ENCODE measurements at regions not wholly inside any gene's neighbourhood (a gene's known extent, or its start where the extent isn't known, plus 50 kb on each side); places are given as distances from the start of the nearest gene placed in this dataset.

- H3K9me3 Mint-ChIP-seq = peaks cover 24% of the 10 kb centered on the region
- H3K27me3 Mint-ChIP-seq = no peaks in the 10 kb centered on the region
- H3K4me3 Mint-ChIP-seq = no peak overlapping the region
- no peak for ATAC-seq
- peaks cover 4% of the 10 kb centered on the region for H3K36me3 Mint-ChIP-seq (ENCODE audit: low read depth)
- TF ChIP-seq CTCF (IDR thresholded peaks at IDR 0.05) = no peak
- DNase-seq = no peak
- no peak overlapping the region for H3K27ac Mint-ChIP-seq
- POLR2A ChIA-PET = no interaction called here
- H3K4me1 Mint-ChIP-seq (ENCODE audit: low read depth) = no peaks in the 10 kb centered on the region
- CTCF ChIA-PET = no interaction called here
- intact Hi-C loops (cut with micrococcal nuclease) = no loop called here
Measured at GRCh38 chr2:37790462-37790861, 119.0 kb upstream of the CDC42EP3 start.

GRCh38 chr2:37792366-37792765 is 120.9 kb upstream of the CDC42EP3 start:
- ATAC-seq = no peak
- Mint-ChIP-seq H3K4me1 (ENCODE audit: low read depth) (peaks cover 3% of the 10 kb centered on the region), H3K27me3 (no peaks in the 10 kb centered on the region), H3K27ac (no peak overlapping the region), H3K4me3 (no peak overlapping the region), H3K36me3 (ENCODE audit: low read depth) (peaks cover 4% of the 10 kb centered on the region), H3K9me3 (peaks cover 20% of the 10 kb centered on the region)
- intact Hi-C loops (cut with micrococcal nuclease) = no loop called here
- TF ChIP-seq CTCF (IDR thresholded peaks at IDR 0.05) = no peak
- CTCF ChIA-PET = interaction anchor here (1.0 to 1.6 kb wide), 2 partner anchors 85 to 396 kb away, joined by 3 to 4 read pairs; no protein-coding TSS in a partner anchor
- POLR2A ChIA-PET = no interaction called here
- DNase-seq = no peak

GRCh38 chr2:37793004-37793403 is 121.6 kb upstream of the CDC42EP3 start:
- H3K4me3 Mint-ChIP-seq = no peak overlapping the region
- no peaks in the 10 kb centered on the region for H3K27me3 Mint-ChIP-seq
- ATAC-seq (no peak), DNase-seq (no peak)
- intact Hi-C loops (cut with micrococcal nuclease) = no loop called here
- H3K36me3 Mint-ChIP-seq (ENCODE audit: low read depth) = peaks cover 4% of the 10 kb centered on the region
- ChIA-PET POLR2A (no interaction called here), CTCF (interaction anchor here (1.6 kb wide), 1 partner anchor 84 kb away, joined by 4 read pairs; no protein-coding TSS in a partner anchor)
- TF ChIP-seq CTCF (IDR thresholded peaks at IDR 0.05) = no peak
- H3K4me1 Mint-ChIP-seq (ENCODE audit: low read depth) = peaks cover 3% of the 10 kb centered on the region
- H3K9me3 Mint-ChIP-seq = peaks cover 17% of the 10 kb centered on the region
- no peak overlapping the region for H3K27ac Mint-ChIP-seq

- Mint-ChIP-seq H3K4me1 (ENCODE audit: low read depth) (peaks cover 3% of the 10 kb centered on the region), H3K27me3 (no peaks in the 10 kb centered on the region), H3K27ac (no peak overlapping the region), H3K36me3 (ENCODE audit: low read depth) (no peaks in the 10 kb centered on the region), H3K4me3 (no peak overlapping the region), H3K9me3 (peaks cover 2% of the 10 kb centered on the region)
- ATAC-seq (no peak), DNase-seq (no peak)
- ChIA-PET CTCF (interaction anchor here (1.4 to 3.1 kb wide), 3 partner anchors 13 to 380 kb away, joined by 4 to 9 read pairs (median 5); no protein-coding TSS in a partner anchor), POLR2A (no interaction called here)
- no peak for TF ChIP-seq CTCF (IDR thresholded peaks at IDR 0.05)
- intact Hi-C loops (cut with micrococcal nuclease) = no loop called here
Measured at GRCh38 chr2:37794717-37795116, 123.3 kb upstream of the CDC42EP3 start.

- Mint-ChIP-seq H3K27me3 (no peaks in the 10 kb centered on the region), H3K9me3 (no peaks in the 10 kb centered on the region), H3K4me3 (no peak overlapping the region), H3K36me3 (ENCODE audit: low read depth) (no peaks in the 10 kb centered on the region), H3K27ac (no peak overlapping the region), H3K4me1 (ENCODE audit: low read depth) (peaks cover 3% of the 10 kb centered on the region)
- intact Hi-C loops (cut with micrococcal nuclease) = no loop called here
- POLR2A ChIA-PET = no interaction called here
- no peak for DNase-seq
- ATAC-seq = no peak
- CTCF ChIA-PET = interaction anchor here (0.9 to 4.0 kb wide), 6 partner anchors 10 to 399 kb away, joined by 3 to 13 read pairs (median 5); no protein-coding TSS in a partner anchor
- TF ChIP-seq CTCF (IDR thresholded peaks at IDR 0.05) = no peak
Measured at GRCh38 chr2:37795456-37795855, 124.0 kb upstream of the CDC42EP3 start.
